HG02884 (cell line): ENCODE measurements at regions not wholly inside any gene's neighbourhood (a gene's known extent, or its start where the extent isn't known, plus 50 kb on each side); places are given as distances from the start of the nearest gene placed in this dataset.
"Not testable (repeated sequence)": the region's sequence is repeated elsewhere in the genome, so short reads cannot be mapped to it uniquely, and the experiment has no call there.

Experiments
- ATAC-seq: cut with Tn5 transposase; IDR thresholded peaks from one replicate; pipeline ENCODE4 v1.9.1; 2021; ENCODE audit warnings: mild to moderate bottlenecking, moderate library complexity; ENCODE audit not compliant: unreplicated experiment

DNA sequence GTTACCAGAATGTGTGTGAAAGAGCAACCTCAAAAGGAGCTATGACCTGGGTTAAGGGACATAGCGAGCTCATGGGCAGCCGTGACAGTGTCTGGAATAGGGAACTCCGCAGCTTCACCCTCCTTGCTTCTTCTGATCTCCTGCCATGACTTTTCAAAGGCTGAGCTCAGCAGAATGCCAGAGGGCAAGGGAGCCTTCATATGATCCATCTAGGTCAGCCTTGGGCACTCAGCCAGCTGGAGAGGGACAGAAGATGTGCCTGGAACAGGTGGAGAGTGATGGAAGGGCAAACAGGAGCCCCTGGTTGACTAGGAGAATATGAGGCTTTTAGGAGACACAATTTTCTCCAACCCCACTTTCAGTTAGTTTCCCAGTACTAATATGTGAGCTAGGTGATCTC is 352.8 kb upstream of the FRG2C start:
- ATAC-seq, result not testable (repeated sequence)

DNA sequence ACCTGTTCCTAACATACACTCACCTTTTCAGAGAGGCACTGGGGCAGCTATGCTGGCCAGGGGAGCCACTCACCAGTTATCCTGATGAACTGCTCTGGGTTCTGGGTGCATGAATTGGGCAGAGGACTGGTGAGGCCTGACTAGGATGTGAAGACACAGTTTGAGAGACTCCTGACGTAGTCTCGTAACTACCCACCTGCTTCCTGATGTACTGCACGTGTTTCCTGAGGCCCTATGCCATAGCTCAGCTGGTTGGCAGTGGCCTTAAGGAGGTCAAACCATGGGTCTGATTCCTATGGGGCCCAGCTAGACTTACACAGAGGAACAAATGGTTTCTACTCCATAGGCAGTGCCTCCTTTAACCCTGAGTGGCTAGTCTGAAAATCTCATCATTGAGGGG is 351.7 kb upstream of the FRG2C start:
- not testable (repeated sequence) for ATAC-seq

DNA sequence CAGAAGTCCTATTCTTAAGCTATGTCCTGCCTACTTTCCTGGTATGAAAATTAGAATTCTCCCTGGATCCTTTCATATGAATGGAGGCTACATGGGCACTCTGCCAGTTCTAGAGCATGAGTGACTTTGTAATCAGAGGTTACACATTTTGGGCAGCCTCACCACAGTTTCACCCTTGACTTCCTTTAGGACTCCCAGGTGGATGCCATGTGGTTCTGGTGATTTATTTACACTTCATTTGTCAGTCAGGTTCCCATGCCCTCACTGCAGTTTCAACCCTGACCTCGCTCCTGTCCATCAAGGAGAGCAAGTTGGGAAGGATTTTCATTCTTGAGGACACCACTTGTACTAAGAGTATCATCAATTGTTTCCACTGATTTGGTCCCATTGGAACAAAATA is 344.4 kb upstream of the FRG2C start:
- not testable (repeated sequence) for ATAC-seq

DNA sequence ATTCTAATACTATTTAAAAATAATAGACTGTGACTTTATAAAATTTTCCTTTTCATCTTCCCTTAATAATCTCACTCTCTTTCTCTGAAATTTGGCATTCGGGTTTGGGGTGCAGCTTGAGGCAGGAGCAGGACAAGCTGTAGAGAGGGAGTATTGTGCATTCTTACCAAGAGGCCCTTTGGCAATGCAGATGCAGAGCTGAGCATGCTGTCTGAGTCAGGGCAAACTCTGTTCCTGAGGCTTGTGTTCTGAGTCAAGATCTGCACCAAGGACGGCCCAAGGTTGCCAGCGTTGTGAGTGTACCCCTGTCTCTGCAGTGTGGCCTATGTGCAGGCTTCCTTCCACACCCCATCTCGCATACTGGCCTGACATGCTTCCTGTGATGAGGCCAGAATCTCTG is 343.8 kb upstream of the FRG2C start:
- no peak for ATAC-seq

DNA sequence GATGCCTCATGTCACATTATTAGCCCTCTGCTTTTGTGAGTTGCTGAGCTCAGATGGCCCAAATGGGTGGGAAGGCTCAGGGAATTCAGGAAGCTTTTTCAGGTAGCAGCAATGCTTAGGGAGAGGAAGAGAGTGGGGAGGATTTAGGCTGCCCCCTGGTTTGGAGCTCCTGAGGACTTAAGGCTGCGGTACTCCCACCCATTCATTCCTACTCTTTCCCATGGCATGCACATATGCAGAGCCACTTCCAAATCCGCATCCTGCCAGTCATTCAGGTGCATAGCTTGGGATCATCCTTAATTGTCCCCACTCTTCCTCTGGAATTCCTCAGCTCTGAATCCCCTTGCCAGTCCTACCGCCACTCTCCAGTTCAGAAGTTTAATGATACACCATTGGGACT is 343.1 kb upstream of the FRG2C start:
- ATAC-seq, result no peak

DNA sequence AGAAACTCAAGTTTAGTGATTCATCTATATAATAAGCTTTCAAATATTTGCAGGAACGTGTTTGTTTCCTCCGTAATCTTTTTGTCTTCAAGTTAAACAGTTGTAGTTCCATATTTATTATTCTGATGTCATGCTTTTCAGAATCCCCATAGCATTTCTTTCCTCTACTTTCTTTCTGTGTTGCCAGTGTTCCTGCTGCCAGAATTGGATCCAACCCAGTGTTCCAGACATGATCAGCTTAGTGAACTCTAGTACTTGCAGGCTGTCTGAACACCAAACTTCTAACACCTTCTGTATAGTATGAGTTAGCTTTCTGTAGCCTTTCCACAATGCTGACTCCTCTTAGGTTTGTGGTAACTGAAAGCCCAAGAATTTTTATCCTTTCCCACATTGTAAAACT is 340.2 kb upstream of the FRG2C start:
- not testable (repeated sequence) for ATAC-seq

DNA sequence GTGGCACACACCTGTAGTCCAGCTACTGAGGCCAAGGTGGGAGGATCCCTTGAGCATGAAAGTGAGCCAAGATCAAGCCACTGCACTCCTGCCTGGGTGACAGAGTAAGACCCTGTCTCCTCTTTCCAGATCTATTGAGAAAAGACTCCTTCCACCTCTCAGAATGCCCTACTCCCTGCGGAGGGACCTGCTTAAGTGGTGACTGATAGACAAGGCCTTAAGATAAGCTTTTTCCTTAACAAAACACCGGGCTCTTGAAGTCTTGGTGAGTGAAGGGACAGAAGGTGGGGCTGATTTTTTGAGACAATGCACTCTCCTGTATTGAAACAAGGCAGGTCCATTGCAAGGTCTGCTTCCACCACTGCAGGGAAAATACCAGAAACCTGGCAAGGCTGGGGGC is 338.4 kb upstream of the FRG2C start:
- no peak for ATAC-seq

DNA sequence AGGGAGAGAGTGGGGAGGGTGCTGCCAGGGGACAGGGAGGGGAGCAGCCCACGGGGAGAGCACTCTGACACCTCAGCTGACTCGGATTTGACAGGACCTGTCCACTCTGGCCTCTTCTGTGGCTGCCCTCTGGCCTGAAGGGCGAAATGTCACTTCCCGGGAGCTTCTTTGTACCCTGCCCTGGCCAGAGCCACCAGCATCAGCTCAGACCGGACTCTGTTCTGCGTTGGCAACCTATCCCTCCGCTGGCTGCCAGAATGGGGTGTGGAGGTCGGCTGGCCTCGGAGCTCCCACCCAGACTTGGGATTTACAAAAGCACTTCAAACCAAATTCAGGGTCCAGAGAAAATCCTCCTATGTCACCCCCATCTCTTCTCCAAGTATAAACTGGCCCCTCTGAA is 336.7 kb upstream of the FRG2C start:
- no peak for ATAC-seq

DNA sequence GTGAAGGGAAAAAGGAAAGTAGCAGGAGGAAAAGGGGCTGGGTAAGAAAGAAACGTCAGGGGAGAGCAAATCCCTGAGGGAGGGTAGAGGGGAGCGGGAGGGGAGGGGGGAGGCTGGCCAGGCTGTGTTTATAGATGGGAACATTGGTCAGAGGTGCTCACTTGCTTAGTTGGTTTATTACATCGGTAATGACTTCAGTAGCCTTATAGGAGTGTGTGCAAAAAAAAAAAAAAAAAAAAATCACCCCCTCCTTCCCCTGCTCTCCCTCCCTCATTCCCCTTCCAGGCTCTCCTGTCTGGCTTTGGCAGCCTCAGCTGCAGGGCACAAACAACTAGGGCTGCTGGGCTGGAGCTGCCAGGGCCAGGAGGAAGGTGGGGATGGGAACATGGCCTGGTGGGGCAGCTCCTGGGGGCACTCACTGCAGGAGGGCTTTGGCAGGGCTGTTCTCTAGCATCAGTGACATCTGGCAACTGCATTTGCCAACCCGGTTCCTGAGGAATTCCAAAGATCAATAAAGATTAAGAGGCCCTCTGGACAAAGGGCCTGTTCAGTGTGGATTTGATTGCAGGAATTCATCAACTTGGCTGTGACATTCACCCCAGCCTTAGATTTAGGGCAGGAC is 334.5 kb upstream of the FRG2C start:
- ATAC-seq, result no peak

DNA sequence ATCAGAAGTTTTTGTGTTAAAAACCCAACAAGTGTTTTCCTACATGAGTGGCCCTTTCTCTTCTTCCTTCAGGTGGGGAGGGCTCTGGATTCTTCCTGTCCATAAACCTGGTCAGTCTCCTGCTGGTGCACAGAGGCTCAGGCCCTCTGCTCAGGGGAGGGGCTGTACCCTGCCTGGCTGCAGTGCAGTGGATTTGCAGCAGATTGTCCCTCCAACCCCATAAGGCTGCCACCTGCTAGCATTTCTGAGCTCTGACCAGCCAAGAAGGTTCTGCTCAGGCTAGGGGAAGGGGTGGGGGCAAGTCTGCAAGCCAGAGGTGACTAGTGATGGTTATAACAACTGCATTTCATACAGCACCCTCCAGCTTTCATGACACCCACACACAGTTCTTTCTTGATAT is 333.7 kb upstream of the FRG2C start:
- ATAC-seq, result not testable (repeated sequence)

DNA sequence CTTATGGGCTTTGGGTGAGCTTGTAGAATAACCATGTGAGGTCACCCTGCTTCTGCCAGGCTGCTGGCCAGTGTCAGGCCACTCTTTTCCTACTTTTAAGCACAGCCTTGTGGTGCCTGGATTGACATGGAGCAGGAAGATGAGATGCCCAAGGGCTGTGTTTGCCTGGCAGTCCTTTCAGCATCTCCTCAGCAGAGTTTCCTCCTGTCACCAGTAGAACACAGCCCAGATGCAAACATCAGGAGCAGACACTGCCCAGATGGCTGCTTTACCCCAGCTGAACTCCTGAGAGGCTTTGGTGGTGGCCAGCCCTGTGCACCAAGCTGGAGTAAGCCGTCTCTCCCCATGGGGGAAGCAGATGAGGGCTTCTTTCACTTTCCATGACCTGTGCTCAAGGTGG is 332.0 kb upstream of the FRG2C start:
- ATAC-seq, result not testable (repeated sequence)

DNA sequence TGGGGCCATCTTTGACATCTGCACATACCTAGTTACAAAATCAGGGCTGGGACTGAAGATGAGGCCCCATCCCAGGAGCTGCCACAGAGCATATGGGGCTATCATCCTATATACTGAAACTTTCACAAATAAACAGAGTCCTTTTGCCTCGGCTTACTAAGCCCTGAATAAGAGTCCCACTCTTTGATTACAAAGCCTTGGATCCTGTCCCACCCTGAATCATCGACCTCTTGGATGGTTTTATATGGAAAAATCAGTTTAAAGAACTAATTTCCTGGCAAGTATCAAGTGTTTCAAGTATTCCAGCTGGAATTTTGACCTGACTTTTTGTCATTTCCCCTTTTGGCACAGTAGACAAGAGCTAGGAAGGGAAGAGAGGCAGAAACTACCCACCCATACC is 331.3 kb upstream of the FRG2C start:
- no peak for ATAC-seq

DNA sequence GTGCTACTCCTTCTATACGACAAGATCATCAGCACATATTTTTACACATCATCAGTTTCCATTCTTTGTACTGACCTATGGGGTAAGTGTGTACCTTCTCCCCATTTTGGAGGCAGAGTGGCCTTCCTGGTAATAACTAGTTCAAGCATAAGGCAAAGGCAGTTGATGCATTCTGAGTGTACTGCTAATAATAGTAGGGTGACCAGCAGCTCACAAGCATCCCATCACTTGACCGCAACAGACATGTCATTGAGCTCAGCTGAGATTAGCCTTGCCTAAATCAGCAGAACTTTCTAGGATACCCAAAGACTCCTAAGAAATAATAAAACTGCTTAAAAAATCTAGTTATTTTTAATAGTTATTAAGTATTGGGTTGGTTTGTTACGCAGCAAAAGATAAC is 329.8 kb upstream of the FRG2C start:
- ATAC-seq, result no peak

DNA sequence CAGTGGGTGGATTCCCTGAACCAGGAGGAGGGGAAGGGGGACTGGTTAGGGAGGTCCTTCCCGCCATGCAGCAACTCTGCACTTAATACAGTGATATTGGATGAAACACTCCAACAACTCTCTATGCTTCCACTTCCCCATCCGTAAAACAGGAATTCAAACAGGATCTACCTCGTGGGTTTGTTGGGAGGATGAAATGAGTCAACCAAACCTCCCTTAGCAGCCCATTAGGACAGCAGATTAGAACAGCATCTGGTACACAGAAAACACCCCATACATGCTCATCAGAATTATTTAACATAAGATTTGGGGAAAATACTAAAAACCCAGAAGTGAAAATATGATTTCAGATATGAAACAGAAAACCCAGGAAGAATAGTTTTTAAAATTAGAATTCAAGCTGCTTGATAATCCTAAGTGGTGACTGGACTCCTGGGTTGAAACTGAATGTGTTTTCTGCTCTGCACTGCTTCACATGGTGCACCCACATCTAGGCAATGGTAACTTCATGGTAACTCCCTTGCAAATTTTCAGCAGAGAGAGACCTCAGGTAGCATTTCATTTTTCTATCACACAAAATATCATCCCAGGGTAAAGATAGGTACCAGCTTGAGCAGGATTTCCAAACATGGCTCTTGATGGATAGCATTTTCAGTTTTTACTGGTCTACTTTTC is 326.8 kb upstream of the FRG2C start:
- no peak for ATAC-seq

DNA sequence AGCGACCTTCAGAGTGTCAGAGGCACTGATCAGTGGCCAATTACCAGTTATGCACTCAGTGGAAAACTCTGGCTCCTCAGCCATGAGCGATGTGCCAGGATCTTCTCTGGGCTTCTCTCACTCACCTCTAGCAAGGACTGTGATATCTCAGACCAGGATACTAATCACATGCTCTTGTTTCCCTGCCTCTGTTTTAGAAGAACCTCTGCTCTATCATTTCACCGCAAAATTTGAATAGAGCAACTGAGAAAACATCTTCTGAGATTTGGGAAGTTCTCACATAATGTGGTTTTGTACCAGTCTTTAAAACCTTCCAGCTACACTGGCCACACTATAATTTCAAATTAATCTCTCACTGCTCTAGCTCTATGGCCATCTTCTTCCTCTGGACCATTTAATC is 325.8 kb upstream of the FRG2C start:
- no peak for ATAC-seq

DNA sequence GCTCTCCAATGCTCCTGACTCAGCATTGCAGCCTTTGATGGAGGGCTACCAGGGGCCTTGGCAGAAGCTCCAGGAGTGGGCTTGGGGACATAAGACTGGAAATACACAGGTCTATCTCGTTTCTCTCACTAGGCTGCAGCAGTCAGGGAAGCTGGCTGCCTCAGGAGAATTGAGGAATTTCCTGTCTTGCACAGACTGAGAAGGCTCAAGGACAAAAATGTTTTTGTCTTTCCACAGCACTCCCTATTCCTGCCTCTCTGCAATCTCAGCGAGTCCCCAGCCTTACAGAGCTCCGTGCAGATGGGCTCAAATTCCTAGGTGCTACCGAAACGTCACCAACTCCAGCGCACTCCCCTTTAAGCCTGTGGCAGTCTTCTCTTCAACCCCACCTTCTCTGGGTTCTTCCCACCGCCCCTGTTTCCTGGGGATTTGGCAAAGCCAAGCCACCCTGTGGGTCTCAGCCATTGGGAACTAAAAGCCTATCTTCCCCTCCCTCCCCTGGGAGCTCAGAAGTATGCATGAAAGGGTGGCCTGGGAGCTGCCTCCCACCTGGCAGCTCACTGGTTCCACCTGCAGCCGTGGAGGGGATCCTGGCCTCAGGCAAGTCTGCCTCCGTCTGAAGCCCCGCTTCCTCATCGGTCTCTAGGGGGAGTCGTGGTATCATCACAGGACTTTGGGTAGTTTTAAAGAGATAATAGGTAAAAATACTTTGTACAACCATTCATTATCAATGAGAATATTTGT is 322.6 kb upstream of the FRG2C start:
- no peak for ATAC-seq

DNA sequence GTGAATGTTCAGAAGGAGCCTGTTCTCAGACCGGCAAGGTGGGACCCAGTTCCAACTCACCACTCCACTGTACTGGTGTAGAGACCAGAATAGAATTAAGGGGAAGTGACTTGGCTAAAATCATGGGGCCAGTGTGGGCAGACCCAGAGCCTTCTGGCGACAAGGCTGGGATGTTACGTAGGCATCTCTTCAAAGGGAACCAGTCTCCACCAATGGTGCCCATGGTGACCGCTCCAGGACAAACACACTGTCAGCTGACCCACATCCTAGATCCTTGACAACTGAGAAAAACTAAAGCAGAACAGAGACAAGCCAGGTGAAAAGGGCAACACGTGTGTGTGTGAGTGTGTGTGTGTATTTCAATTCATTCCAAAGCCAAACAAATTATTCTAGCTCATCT is 321.7 kb upstream of the FRG2C start:
- no peak for ATAC-seq

DNA sequence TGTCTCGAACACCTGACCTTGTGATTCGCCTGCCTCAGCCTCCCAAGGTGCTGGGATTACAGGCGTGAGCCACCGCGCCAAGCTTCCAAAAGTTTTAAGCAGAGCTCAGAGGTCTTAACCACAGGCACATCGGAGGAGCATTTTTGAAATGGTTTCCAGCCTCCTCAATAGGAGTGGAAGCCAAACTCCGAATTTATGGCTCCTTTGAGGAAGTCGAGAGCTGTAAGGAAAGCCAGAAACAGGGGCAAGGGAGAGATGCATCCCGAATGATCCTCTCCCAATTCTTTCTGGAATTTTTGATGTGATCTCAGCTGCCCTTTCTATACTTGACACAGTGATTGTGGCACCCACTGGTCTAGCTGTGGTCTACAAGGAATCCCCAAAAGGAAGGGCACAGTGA is 313.6 kb upstream of the FRG2C start:
- ATAC-seq, result not testable (repeated sequence)

DNA sequence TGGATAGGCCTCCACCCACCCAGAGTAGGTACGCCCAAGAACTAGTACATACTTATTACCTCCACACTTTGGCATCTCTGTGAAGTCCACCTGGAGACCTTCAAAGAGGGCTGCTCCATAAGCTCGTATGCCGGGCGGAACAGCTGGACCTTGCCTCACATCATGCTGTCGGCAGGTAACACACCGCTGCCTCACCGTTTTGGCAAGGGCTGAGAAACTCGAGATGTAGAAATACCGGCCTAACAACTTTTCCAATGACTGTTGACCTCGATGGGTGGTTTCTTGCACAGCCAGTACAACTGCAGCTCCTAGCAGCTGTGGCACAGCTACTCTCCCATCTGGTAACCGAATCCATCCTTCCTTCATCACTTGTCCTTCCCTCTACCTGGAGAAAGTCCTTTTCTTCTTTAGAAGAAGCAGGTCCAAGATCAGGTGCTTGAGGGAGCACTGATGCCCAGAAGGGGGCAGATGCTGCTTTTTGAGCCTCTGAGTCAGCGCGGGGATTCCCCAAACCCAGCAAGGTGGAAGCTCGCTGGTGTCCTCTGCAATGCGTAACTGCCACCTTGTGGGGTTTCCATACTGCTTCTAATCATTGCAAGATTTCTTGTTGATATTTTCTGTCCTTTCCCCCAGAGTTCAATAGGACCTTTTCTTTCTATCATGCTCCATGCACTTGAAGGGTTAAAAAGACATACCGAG is 301.9 kb upstream of the FRG2C start:
- not testable (repeated sequence) for ATAC-seq

DNA sequence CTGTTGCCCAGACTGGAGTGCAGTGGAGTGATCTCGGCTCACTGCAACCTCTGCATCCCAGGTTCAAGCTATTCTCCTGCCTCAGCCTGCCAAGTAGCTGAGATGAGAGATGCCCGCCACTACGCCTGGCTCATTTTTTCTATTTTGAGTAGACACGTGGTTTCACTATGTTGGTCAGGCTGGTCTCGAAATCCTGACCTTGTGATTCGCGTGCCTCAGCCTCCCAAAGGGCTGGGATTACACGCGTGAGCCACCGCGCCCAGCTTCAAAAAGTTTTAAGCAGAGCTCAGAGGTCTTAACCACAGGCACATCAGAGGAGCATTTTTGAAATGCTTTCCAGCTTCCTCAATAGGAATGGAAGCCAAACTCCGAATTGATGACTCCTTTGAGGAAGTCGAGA is 291.2 kb upstream of the FRG2C start:
- not testable (repeated sequence) for ATAC-seq

DNA sequence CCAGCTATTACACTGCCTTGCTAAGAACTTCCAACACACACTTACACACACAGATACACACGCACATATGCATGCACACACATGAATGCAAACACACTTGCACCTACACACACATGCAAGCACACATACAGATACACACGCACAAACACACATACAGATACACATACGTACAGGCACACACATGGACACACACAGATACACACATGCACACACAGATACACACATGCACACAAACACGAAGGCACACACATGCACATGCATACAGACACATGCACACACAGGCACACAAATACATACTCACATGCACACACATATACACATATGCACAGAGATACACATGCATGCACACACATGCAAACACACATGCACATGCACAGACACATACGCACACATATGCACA is 284.3 kb upstream of the FRG2C start:
- ATAC-seq, result not testable (repeated sequence)
